ENCODE measurements at regions not wholly inside any gene's neighbourhood (a gene's known extent, or its start where the extent isn't known, plus 50 kb on each side); places are given as distances from the start of the nearest gene placed in this dataset.

DNA sequence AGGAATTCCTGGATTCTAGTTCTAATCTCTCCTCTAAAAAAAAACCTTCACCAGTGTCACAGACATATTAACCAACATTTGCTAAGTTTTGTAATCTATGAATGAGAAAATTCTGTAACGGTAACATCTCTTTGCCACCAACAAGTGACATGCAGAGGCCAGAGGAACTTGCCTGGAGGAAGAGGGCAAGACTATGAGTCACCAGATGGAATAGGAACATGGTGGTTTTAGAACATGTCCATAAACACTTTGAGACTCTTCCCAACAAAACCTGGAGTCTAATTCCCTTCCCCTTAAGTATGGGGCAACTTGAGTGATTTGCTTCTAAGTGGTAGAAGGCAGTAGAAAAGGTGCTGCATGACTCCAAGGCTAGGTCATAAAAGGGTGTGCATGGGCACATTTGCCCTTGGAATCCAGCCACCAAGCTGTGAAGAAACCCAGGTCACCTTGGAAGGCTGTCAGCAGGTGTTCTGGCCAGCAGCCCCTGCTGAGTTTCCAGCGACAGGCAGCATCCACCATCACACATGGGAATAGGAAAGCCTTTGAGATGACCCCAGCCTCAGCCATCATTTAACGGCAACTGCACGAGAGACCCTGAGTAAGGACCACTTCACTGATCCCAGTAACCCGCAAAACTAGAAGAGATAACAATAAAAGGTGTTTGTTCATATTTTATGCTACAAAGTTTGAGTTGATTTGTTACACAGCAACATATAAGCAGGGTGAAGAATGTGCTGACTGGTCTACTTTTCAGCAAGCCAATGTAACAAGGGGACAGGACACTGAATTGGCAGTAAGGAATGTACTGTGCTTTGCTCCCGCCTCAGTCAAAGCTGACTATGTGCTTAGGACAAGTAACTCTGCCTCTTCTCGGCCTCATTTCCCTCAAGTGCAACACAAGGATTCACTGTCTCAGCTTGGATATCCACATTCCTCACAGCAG, 90.6 kb downstream of the SKA1 start:
- Histone ChIP-seq H3K27me3 (replicated peaks in 1 of 4; ENCODE audit: control insufficient read depth in 3 of 4, extremely low read depth in 1 of 4, insufficient read depth in 3 of 4, low read length in 3 of 4) (no peaks in the 10 kb centered on the region), H4K8ac (ENCODE audit: extremely low read depth, insufficient read depth, low read length) (no peak overlapping the region), H2BK5ac (ENCODE audit: low read depth, low read length) (no peak overlapping the region), H4K20me1 (replicated peaks in 1 of 2; ENCODE audit: control insufficient read depth in 1 of 2, insufficient read depth in 2 of 2, low read length in 2 of 2) (no peaks in the 10 kb centered on the region), H4K5ac (ENCODE audit: insufficient read length, low read depth, low read length) (no peak overlapping the region), H3K56ac (replicated peaks; ENCODE audit: insufficient read length, low read depth, low read length) (no peak overlapping the region), H3K79me1 (ENCODE audit: low read depth, low read length) (no peaks in the 10 kb centered on the region), H2BK12ac (ENCODE audit: low read depth, low read length) (no peak overlapping the region), H3K9ac (replicated peaks in 1 of 4; ENCODE audit: extremely low read depth in 1 of 4, low read depth in 3 of 4, low read length in 3 of 4) (no peak overlapping the region), H4K91ac (replicated peaks; ENCODE audit: insufficient read length, low read length) (no peak overlapping the region), H3K4me2 (ENCODE audit: insufficient read depth in 1 of 2, low read depth in 2 of 2, low read length in 2 of 2) (no peak overlapping the region), H3K36me3 (ENCODE audit: control insufficient read depth in 2 of 4, insufficient read depth in 4 of 4, low read length in 3 of 4) (no peaks in the 10 kb centered on the region), H3K18ac (ENCODE audit: extremely low read depth, low read length) (no peak overlapping the region), H2AFZ (ENCODE audit: low read length) (no peak overlapping the region), H3K9me3 (ENCODE audit: insufficient read depth in 2 of 2, low read depth in 1 of 2, low read length in 1 of 2) (no peaks in the 10 kb centered on the region; a peak in 1 of 4 replicates), H3K23ac (ENCODE audit: insufficient read length) (no peak overlapping the region), H3K23me2 (ENCODE audit: low read depth, low read length) (no peaks in the 10 kb centered on the region), H3K4me1 (replicated peaks in 1 of 4; ENCODE audit: control insufficient read depth in 3 of 4, insufficient read depth in 4 of 4, low read length in 3 of 4) (no peaks in the 10 kb centered on the region), H3K79me2 (ENCODE audit: control insufficient read depth in 1 of 2, insufficient read depth in 2 of 2, low read length in 2 of 2) (no peaks in the 10 kb centered on the region), H3K4me3 (ENCODE audit: extremely low read depth in 1 of 4, insufficient read depth in 2 of 4, low read depth in 3 of 4, low read length in 4 of 4) (no peak overlapping the region), H2BK20ac (ENCODE audit: low read length) (no peak overlapping the region), H3K4ac (replicated peaks; ENCODE audit: insufficient read length, low read depth, low read length) (no peak overlapping the region), H2BK120ac (replicated peaks; ENCODE audit: low read depth, low read length) (no peak overlapping the region), H3K14ac (ENCODE audit: insufficient read length) (no peak overlapping the region), H2BK15ac (ENCODE audit: low read length) (no peak overlapping the region), H3K27ac (ENCODE audit: low read depth, low read length) (no peak overlapping the region), H2AK5ac (ENCODE audit: low read depth, low read length) (no peak overlapping the region)
- POLR2A ChIA-PET (ENCODE audit: partially characterized antibody) = no interaction called here
- TF ChIP-seq KDM5A (IDR thresholded peaks at IDR 0.05; ENCODE audit: low read length) = no peak
- TF ChIP-seq, protein P1, sequence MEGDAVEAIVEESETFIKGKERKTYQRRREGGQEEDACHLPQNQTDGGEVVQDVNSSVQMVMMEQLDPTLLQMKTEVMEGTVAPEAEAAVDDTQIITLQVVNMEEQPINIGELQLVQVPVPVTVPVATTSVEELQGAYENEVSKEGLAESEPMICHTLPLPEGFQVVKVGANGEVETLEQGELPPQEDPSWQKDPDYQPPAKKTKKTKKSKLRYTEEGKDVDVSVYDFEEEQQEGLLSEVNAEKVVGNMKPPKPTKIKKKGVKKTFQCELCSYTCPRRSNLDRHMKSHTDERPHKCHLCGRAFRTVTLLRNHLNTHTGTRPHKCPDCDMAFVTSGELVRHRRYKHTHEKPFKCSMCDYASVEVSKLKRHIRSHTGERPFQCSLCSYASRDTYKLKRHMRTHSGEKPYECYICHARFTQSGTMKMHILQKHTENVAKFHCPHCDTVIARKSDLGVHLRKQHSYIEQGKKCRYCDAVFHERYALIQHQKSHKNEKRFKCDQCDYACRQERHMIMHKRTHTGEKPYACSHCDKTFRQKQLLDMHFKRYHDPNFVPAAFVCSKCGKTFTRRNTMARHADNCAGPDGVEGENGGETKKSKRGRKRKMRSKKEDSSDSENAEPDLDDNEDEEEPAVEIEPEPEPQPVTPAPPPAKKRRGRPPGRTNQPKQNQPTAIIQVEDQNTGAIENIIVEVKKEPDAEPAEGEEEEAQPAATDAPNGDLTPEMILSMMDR (IDR thresholded peaks at IDR 0.05; ENCODE audit: control extremely low read depth in 1 of 3, insufficient read depth in 1 of 3, low read depth in 1 of 3, low read length in 3 of 3) = no peak
- TF ChIP-seq SRF (IDR thresholded peaks at IDR 0.05; ENCODE audit: low read depth, low read length) = no peak
- no peak for DNase-seq (ENCODE audit: low read depth in 1 of 2, low spot score in 2 of 2)
- CTCF ChIA-PET (ENCODE audit: partially characterized antibody) = no interaction called here
- FAIRE-seq = no peak
- 91% methylated on average over 7 of the region's 7 CpGs; no CpG with 5 or more reads in 1 of the 2 experiments for WGBS, 2 experiments (ENCODE audit: extremely low coverage in 1 of 2, insufficient coverage in 1 of 2, insufficient read length in 1 of 2, insufficient replicate concordance in 2 of 2, low coverage in 1 of 2, low lambda C conversion rate in 2 of 2, missing lambda C conversion rate in 1 of 2)
